GM12878 (cell line): ENCODE measurements at regions not wholly inside any gene's neighbourhood (a gene's known extent, or its start where the extent isn't known, plus 50 kb on each side); places are given as distances from the start of the nearest gene placed in this dataset.

ENCODE experiments used
- ATAC-seq: fragments of 200-7000 bp; cut with Tn5 transposase; 3 replicates; pipeline ENCODE4 v1.9.1; 2020; ENCODE audit warnings: mild to moderate bottlenecking, moderate library complexity
- BruUV-seq: library from RNA; stranded (reverse); fragments of 400-500 nt; replicated peaks from 2 replicates; lab custom pipeline; 2021; lab: Mats Ljungman, UMichigan
- CTCF ChIA-PET: fragments of 300-600 bp; sonication (Branson Sonifier 250); formaldehyde crosslinking; extraction: SDS; loops from one replicate; lab custom pipeline; 2021; ENCODE audit warnings: inconsistent platforms; lab: Yijun Ruan, JAX
- POLR2A ChIA-PET: fragments of 350-600 bp; formaldehyde crosslinking; extraction: SDS; loops from one replicate; lab custom pipeline; 2021; ENCODE audit warnings: inconsistent platforms; lab: Charles Lee
- RAD21 ChIA-PET: fragments of 300-600 bp; sonication (Branson Sonifier 250); formaldehyde crosslinking; loops from one replicate; lab custom pipeline; 2023; ENCODE audit warnings: antibody characterized with exemption; ENCODE audit not compliant: unreplicated experiment; lab: Charles Lee
- SMC1A ChIA-PET: fragments of 300-600 bp; sonication (Branson Sonifier 250); formaldehyde crosslinking; loops from one replicate; lab custom pipeline; 2023; ENCODE audit not compliant: unreplicated experiment, uncharacterized antibody; lab: Charles Lee
- DNase-seq: peaks from one replicate; pipeline ENCODE4 v3.0.0-alpha.2; 2011; ENCODE audit warnings: low read depth, low spot score
- FAIRE-seq: peaks from 3 replicates; lab custom pipeline; 2011; peaks lifted over from hg19 to GRCh38; lab: Jason Lieb, UNC
- H2AFZ ChIP-seq: 2 replicates; pipeline ENCODE4 v1.6.0; 2011; ENCODE audit warnings: low read depth, low read length, control low read depth; ENCODE audit not compliant: control insufficient read depth
- H3K27ac ChIP-seq: 2 replicates; pipeline ENCODE4 v1.5.1; 2011; ENCODE audit warnings: control low read depth; ENCODE audit not compliant: control insufficient read depth, insufficient read depth
- H3K27me3 ChIP-seq, 2 experiments: replicated peaks in 1 of 2; 2 replicates each; pipeline versions ENCODE4 v1.6.0 to v1.6.1; 2011; ENCODE audit warnings: low read length in 1 of 2; ENCODE audit not compliant: control insufficient read depth in 2 of 2, insufficient read depth in 2 of 2
- H3K36me3 ChIP-seq, 2 experiments: 2 replicates each; pipeline ENCODE4 v1.5.1; 2011; ENCODE audit warnings: low read length in 1 of 2; ENCODE audit not compliant: control insufficient read depth in 2 of 2, insufficient read depth in 2 of 2
- H3K4me1 ChIP-seq: 2 replicates; pipeline ENCODE4 v1.6.1; 2011; ENCODE audit warnings: mild to moderate bottlenecking, low read length, moderate library complexity, mixed read lengths; ENCODE audit not compliant: control insufficient read depth, insufficient read depth
- H3K4me2 ChIP-seq: 2 replicates; pipeline ENCODE4 v1.6.0; 2011; ENCODE audit warnings: control low read depth; ENCODE audit not compliant: control insufficient read depth, insufficient read depth
- H3K4me3 ChIP-seq: fragments of 200-600 bp; sonication (generic); 2 replicates; pipeline ENCODE4 v1.5.1; 2016
- H3K79me2 ChIP-seq: 2 replicates; pipeline ENCODE4 v1.6.0; 2011; ENCODE audit warnings: low read length; ENCODE audit not compliant: control insufficient read depth, insufficient read depth
- H3K9ac ChIP-seq: 2 replicates; pipeline ENCODE4 v1.8.0; 2011; ENCODE audit warnings: low read length, control low read depth, mixed read lengths; ENCODE audit not compliant: control insufficient read depth, insufficient read depth
- H3K9me3 ChIP-seq: replicated peaks from 3 replicates; pipeline ENCODE4 v1.5.1; 2011; ENCODE audit warnings: mild to moderate bottlenecking, low read length; ENCODE audit not compliant: control insufficient read depth, insufficient read depth
- H4K20me1 ChIP-seq: 2 replicates; pipeline ENCODE4 v1.6.0; 2011; ENCODE audit not compliant: control insufficient read depth, insufficient read depth
- CBFB ChIP-seq: IDR thresholded peaks from 2 replicates; pipeline ENCODE4 v1.6.1; 2016; ENCODE audit warnings: antibody characterized with exemption, low read depth
- CBX3 ChIP-seq: fragments of 200-600 bp; sonication (generic); IDR thresholded peaks from 2 replicates; pipeline ENCODE4 v1.6.1; 2016; ENCODE audit warnings: low read depth, borderline replicate concordance
- CBX5 ChIP-seq: sonication (generic); IDR thresholded peaks from 2 replicates; pipeline ENCODE4 v1.6.1; 2016; ENCODE audit warnings: low read depth, moderate library complexity, mild to moderate bottlenecking, inconsistent platforms
- EED ChIP-seq: sonication (generic); IDR thresholded peaks from 2 replicates; pipeline ENCODE4 v1.6.1; 2016; ENCODE audit warnings: antibody characterized with exemption, low read depth
- FOXM1 ChIP-seq: IDR thresholded peaks from 2 replicates; pipeline ENCODE4 v1.6.1; 2012; ENCODE audit warnings: low read depth, mild to moderate bottlenecking, inconsistent platforms, low read length, moderate library complexity
- MTA3 ChIP-seq: IDR thresholded peaks from 2 replicates; pipeline ENCODE4 v1.6.1; 2012; ENCODE audit warnings: low read length, inconsistent platforms, borderline replicate concordance
- POLR2AphosphoS5 ChIP-seq: IDR thresholded peaks from 2 replicates; pipeline ENCODE4 v1.6.1; 2011; ENCODE audit warnings: mild to moderate bottlenecking, low read length, inconsistent platforms
- SMAD1 ChIP-seq: fragments of 450-650 bp; IDR thresholded peaks from 2 replicates; pipeline ENCODE4 v1.6.1; 2018; ENCODE audit warnings: mild to moderate bottlenecking, low read depth; ENCODE audit not compliant: partially characterized antibody
- SMC3 ChIP-seq: IDR thresholded peaks from 2 replicates; pipeline ENCODE4 v1.6.1; 2011; ENCODE audit warnings: low read length, improper control_type of control experiment, borderline replicate concordance
- SREBF2 ChIP-seq: IDR thresholded peaks from 2 replicates; pipeline ENCODE4 v1.6.1; 2012; ENCODE audit warnings: mild to moderate bottlenecking, low read length
- TCF3 ChIP-seq: IDR thresholded peaks from 2 replicates; pipeline ENCODE4 v1.6.1; 2012; ENCODE audit warnings: low read depth, mild to moderate bottlenecking, low read length, borderline replicate concordance; ENCODE audit not compliant: insufficient read depth
- YBX1 ChIP-seq: fragments of 450-650 bp; IDR thresholded peaks from 2 replicates; pipeline ENCODE4 v1.6.1; 2016; ENCODE audit warnings: antibody characterized with exemption
- ZBTB40 ChIP-seq: fragments of 450-650 bp; IDR thresholded peaks from 2 replicates; pipeline ENCODE4 v1.6.1; 2016; ENCODE audit warnings: mild to moderate bottlenecking, moderate library complexity, borderline replicate concordance
- ZNF217 ChIP-seq: fragments of 450-650 bp; IDR thresholded peaks from 2 replicates; pipeline ENCODE4 v1.6.1; 2017; ENCODE audit warnings: antibody characterized with exemption, mild to moderate bottlenecking
- ZSCAN29 ChIP-seq: fragments of 450-650 bp; IDR thresholded peaks from 2 replicates; pipeline ENCODE4 v1.6.1; 2017; ENCODE audit warnings: mild to moderate bottlenecking, moderate library complexity
- ZZZ3 ChIP-seq: IDR thresholded peaks from 2 replicates; pipeline ENCODE4 v1.6.1; 2011; ENCODE audit warnings: low read depth; ENCODE audit not compliant: control insufficient read depth, insufficient read length
- WGBS: methylation state at CpG from one replicate; pipeline ENCODE4 v1.1.6; 2016; ENCODE audit warnings: low lambda C conversion rate; ENCODE audit not compliant: insufficient replicate concordance, insufficient coverage; ENCODE audit errors: missing lambda C conversion rate; 5-methylcytosine and 5-hydroxymethylcytosine counted together
- in situ Hi-C: fragments of 300-500 bp; cut with MboI; formaldehyde crosslinking; loops from 9 replicates; pipeline ENCODE4 v1.14.3; 2018; ENCODE audit warnings: mixed read lengths
- intact Hi-C: fragments of 100-400 bp; cut with micrococcal nuclease; formaldehyde crosslinking; loops from one replicate; pipeline ENCODE4 v1.14.2; 2022; ENCODE audit not compliant: unreplicated experiment
- TF ChIP-seq, protein P1 (sequence below): IDR thresholded peaks from 2 replicates; pipeline ENCODE4 v1.6.1; 2011; ENCODE audit warnings: borderline replicate concordance, low read depth, mild to moderate bottlenecking, moderate library complexity, low read length; ENCODE audit not compliant: insufficient read depth, poor library complexity, severe bottlenecking

DNA sequence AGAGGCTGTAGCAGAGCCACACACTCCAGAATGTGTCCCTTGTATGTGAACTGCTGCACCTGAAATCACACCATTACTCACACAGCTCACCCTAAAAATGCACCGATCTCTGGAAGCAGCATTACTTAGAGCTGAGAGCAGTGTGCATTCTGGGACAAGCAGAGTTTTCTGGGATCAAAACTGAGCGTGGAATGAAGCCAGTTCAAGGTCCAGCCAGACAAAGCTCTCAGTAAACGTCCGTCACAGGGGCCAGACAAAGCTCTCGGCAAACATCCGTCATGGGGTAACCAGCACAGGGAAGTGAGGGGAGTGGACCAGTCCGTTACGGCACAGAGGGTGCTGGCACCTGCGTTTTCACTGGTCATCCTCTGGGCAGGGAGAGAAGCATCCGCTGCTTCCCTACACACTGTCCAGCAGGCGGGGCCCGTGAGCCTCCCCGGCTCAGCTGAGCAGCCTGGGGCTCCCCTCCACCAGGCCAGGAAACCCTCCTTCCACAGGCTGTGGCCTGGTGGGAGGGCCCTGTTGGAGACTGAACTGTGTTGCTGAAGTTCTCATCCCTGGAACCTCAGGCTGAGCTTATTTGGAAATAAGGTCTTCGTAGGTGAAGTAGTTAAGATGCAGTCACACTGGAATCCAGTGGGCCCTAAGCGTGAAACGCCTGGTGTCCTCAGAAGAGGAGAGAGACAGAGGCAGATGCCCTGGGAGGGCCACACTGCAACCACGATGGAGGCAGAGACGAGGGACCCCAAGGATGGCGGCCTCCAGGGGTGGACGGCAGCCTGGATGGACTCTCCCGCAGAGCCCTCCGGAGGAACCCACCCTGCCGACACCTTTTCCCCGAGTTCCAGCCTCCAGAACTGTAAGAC is 883.9 kb downstream of the BRD1 start:
- no peak for ATAC-seq
- 38% methylated on average over 24 of the region's 24 CpGs for WGBS
- Histone ChIP-seq H3K4me3 (no peak overlapping the region), H3K4me1 (no peaks in the 10 kb centered on the region), H3K27ac (no peak overlapping the region), H3K9ac (no peak overlapping the region), H3K4me2 (no peak overlapping the region), H4K20me1 (no peaks in the 10 kb centered on the region), H3K36me3 (no peaks in the 10 kb centered on the region), H2AFZ (no peak overlapping the region), H3K79me2 (no peaks in the 10 kb centered on the region), H3K9me3 (no peaks in the 10 kb centered on the region; the same call in 2 of the 3 replicates), H3K27me3 (no peaks in the 10 kb centered on the region)
- intact Hi-C loops (no loop called here), in situ Hi-C loops (no loop called here)
- ChIA-PET CTCF (no interaction called here), SMC1A (no interaction called here), POLR2A (no interaction called here), RAD21 (no interaction called here)
- no peak for DNase-seq
- no TSS peak for BruUV-seq
- no peak for FAIRE-seq
- TF ChIP-seq SMAD1 (no peak), POLR2AphosphoS5 (no peak), ZZZ3 (no peak), CBFB (no peak), SREBF2 (no peak), TCF3 (no peak), YBX1 (no peak), ZNF217 (no peak), EED (no peak), CBX5 (no peak), SMC3 (no peak), MTA3 (no peak), ZBTB40 (no peak), FOXM1 (no peak), ZSCAN29 (no peak), CBX3 (no peak)
- TF ChIP-seq, protein P1, sequence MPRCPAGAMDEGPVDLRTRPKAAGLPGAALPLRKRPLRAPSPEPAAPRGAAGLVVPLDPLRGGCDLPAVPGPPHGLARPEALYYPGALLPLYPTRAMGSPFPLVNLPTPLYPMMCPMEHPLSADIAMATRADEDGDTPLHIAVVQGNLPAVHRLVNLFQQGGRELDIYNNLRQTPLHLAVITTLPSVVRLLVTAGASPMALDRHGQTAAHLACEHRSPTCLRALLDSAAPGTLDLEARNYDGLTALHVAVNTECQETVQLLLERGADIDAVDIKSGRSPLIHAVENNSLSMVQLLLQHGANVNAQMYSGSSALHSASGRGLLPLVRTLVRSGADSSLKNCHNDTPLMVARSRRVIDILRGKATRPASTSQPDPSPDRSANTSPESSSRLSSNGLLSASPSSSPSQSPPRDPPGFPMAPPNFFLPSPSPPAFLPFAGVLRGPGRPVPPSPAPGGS, result no peak
